Chondrocyte (in vitro differentiated cells): ENCODE measurements at regions not wholly inside any gene's neighbourhood (a gene's known extent, or its start where the extent isn't known, plus 50 kb on each side); places are given as distances from the start of the nearest gene placed in this dataset.

Source experiments
- DNase-seq: peaks from one replicate; pipeline ENCODE4 v3.0.0; 2021; ENCODE audit warnings: mixed read lengths, low spot score
- H3K27ac Mint-ChIP-seq: one replicate; pipeline ENCODE4 v1.8.0; 2021; ENCODE audit warnings: mild to moderate bottlenecking, moderate library complexity, mixed read lengths; ENCODE audit not compliant: unreplicated experiment
- H3K27me3 Mint-ChIP-seq: 2 replicates; pipeline ENCODE4 v1.8.0; 2021; ENCODE audit warnings: low read depth, mixed read lengths
- H3K36me3 Mint-ChIP-seq: 2 replicates; pipeline ENCODE4 v1.8.0; 2021; ENCODE audit warnings: low read depth, mixed read lengths
- H3K4me1 Mint-ChIP-seq: 2 replicates; pipeline ENCODE4 v1.8.0; 2021; ENCODE audit warnings: low read depth, mild to moderate bottlenecking, mixed read lengths
- H3K4me3 Mint-ChIP-seq: one replicate; pipeline ENCODE4 v1.8.0; 2021; ENCODE audit warnings: mild to moderate bottlenecking, moderate library complexity, mixed read lengths; ENCODE audit not compliant: unreplicated experiment
- H3K9me3 Mint-ChIP-seq: 2 replicates; pipeline ENCODE4 v1.8.0; 2021; ENCODE audit warnings: low read depth, mixed read lengths
- TF ChIP-seq, protein P1 (sequence below): fragments of 200-600 bp; sonication (generic); IDR thresholded peaks from 2 replicates; pipeline ENCODE4 v1.5.0; 2021; ENCODE audit warnings: antibody characterized with exemption, mild to moderate bottlenecking, moderate library complexity

DNA sequence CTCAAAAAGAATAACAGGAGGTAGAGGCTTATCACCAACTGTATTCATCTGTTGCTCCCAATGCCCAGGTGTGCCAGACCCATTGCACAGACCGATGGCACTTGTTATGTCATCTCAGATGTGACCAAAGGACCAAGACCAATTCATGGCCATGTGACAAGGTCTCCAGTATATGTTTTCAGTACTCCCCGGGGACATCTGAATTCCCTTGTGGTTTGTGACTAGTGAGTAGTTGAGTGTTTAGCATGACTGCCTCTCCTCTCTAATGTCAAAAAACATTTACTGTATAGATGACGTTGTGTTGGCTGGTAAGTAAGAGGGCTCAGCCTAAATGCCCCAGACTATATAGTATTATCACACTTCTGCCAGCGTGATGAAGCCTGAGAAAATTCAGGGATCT, 202.1 kb upstream of the SMIM30 start:
- H3K4me3 Mint-ChIP-seq = no peak overlapping the region
- H3K4me1 Mint-ChIP-seq = no peaks in the 10 kb centered on the region
- peaks cover 8% of the 10 kb centered on the region for H3K27me3 Mint-ChIP-seq
- DNase-seq = no peak
- TF ChIP-seq, protein P1, sequence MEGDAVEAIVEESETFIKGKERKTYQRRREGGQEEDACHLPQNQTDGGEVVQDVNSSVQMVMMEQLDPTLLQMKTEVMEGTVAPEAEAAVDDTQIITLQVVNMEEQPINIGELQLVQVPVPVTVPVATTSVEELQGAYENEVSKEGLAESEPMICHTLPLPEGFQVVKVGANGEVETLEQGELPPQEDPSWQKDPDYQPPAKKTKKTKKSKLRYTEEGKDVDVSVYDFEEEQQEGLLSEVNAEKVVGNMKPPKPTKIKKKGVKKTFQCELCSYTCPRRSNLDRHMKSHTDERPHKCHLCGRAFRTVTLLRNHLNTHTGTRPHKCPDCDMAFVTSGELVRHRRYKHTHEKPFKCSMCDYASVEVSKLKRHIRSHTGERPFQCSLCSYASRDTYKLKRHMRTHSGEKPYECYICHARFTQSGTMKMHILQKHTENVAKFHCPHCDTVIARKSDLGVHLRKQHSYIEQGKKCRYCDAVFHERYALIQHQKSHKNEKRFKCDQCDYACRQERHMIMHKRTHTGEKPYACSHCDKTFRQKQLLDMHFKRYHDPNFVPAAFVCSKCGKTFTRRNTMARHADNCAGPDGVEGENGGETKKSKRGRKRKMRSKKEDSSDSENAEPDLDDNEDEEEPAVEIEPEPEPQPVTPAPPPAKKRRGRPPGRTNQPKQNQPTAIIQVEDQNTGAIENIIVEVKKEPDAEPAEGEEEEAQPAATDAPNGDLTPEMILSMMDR = no peak
- no peaks in the 10 kb centered on the region for H3K36me3 Mint-ChIP-seq
- no peak overlapping the region for H3K27ac Mint-ChIP-seq
- no peaks in the 10 kb centered on the region for H3K9me3 Mint-ChIP-seq

DNA sequence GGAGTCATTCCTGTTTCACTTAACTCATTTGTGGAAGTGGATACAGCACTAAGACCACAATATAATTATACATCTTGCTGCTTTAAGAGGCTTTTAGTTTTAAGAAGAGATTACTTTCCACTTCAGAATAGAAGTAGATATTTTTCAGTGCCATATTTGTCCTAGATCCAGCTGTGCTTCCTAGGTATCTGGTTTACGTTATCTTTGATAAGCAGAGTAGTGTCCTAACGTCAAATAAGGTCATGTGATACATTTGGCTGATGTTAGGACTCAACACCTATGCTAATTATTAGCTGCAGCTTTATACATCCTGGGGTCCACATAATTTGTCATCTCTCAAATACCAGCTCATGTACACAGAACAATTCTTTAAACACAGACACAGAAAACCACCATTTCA, 196.2 kb upstream of the SMIM30 start:
- Mint-ChIP-seq H3K36me3 (no peaks in the 10 kb centered on the region), H3K9me3 (no peaks in the 10 kb centered on the region), H3K27ac (no peak overlapping the region)

DNA sequence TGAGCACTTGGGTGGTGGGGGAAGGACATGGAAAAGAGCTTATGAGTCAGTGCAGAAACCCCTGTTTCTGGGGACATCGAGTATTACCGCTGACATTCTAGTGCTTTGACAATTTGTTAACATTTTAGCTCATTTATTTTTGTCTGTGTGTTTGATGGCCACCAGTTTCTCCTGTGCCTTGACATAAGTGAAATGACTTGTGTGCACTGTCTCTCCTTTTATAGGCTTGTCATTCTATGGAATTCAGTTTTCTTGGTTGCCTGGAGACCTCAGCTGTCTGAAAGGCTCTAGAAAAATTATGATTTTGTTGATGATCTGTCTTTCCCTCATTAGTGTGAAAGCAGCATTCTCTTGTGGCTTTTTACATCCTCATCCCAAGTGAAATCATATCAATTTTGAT, 190.0 kb upstream of the SMIM30 start:
- DNase-seq = no peak
- no peak overlapping the region for H3K27ac Mint-ChIP-seq
- H3K4me3 Mint-ChIP-seq = no peak overlapping the region
- no peaks in the 10 kb centered on the region for H3K36me3 Mint-ChIP-seq
- TF ChIP-seq, protein P1 = no peak
- peaks cover 5% of the 10 kb centered on the region for H3K9me3 Mint-ChIP-seq
- H3K4me1 Mint-ChIP-seq = no peaks in the 10 kb centered on the region
- H3K27me3 Mint-ChIP-seq = peaks cover 23% of the 10 kb centered on the region

More for the DNA sequence above, 196.2 kb upstream of the SMIM30 start:
- H3K4me1 Mint-ChIP-seq = peaks cover 10% of the 10 kb centered on the region
- H3K27me3 Mint-ChIP-seq = peaks cover 16% of the 10 kb centered on the region
- TF ChIP-seq, protein P1 = no peak
- no peak overlapping the region for H3K4me3 Mint-ChIP-seq
- DNase-seq = no peak

DNA sequence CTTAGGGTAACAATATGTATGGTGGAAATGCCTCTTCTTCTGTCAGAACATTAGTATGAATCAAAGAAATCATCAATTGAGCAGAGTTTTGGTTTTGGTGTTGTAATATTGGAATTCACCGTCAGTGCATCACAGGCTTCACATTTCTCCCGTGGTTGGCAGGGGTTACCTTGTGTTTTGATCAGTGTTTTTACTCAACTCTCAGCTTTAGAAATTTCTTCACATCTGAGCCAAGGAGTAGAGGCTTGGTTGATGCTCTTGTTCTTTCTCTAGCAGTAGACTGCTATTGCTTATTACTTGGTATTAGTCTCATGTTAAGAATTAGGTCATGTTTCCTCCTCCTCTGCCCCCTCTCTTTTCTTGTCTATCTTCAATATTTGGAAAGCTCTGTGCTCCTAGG, 188.8 kb upstream of the SMIM30 start:
- H3K36me3 Mint-ChIP-seq = no peaks in the 10 kb centered on the region
- H3K9me3 Mint-ChIP-seq = peaks cover 6% of the 10 kb centered on the region
- H3K27ac Mint-ChIP-seq = no peak overlapping the region
- DNase-seq = no peak
- H3K27me3 Mint-ChIP-seq = peaks cover 23% of the 10 kb centered on the region
- H3K4me3 Mint-ChIP-seq = no peak overlapping the region
- TF ChIP-seq, protein P1 = no peak
- no peaks in the 10 kb centered on the region for H3K4me1 Mint-ChIP-seq

DNA sequence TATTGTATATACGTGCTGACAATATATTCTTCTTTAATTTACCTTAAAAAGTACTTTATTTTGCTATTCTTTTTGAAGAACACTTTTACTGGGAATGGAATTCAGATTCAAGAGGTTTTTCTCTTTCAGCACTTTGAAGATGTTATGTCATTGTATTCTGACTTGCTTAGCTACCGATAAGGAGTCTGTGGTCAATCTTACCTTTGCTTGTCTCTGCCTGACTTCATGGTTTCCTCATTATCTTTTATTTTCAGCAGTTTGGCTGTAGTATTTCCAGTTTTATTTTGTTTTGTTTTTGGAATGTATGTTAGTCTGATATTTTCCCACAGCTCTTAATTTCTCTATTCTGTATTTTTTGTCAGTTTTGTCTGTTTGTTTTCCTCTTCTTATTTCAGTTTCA, 187.9 kb upstream of the SMIM30 start:
- H3K27me3 Mint-ChIP-seq = peaks cover 22% of the 10 kb centered on the region
- H3K4me3 Mint-ChIP-seq = no peak overlapping the region
- DNase-seq = no peak
- no peak overlapping the region for H3K27ac Mint-ChIP-seq
- no peaks in the 10 kb centered on the region for H3K36me3 Mint-ChIP-seq
- TF ChIP-seq, protein P1 = no peak
- peaks cover 6% of the 10 kb centered on the region for H3K9me3 Mint-ChIP-seq
- no peaks in the 10 kb centered on the region for H3K4me1 Mint-ChIP-seq
